Left lung (tissue), 4 donors: ENCODE measurements at regions not wholly inside any gene's neighbourhood (a gene's known extent, or its start where the extent isn't known, plus 50 kb on each side); places are given as distances from the start of the nearest gene placed in this dataset.

Source experiments
- ATAC-seq: fragments of 200-7000 bp; cut with Tn5 transposase; one replicate; pipeline ENCODE4 v1.9.1; 2020; ENCODE audit warnings: moderate library complexity
- DNase-seq, 4 donors: peaks; one replicate each; pipeline ENCODE4 v3.0.0-alpha.2; 2013 to 2020
- H3K27ac ChIP-seq, 2 donors: fragments of 200-600 bp; sonication (generic) in 1 of 2; one replicate each; pipeline versions ENCODE4 v1.5.0 to v1.8.0; 2020 to 2021
- H3K27me3 ChIP-seq, 2 donors: fragments of 200-600 bp; sonication (generic) in 1 of 2; one replicate each; pipeline versions ENCODE4 v1.5.0 to v1.8.0; 2020 to 2021
- H3K36me3 ChIP-seq, 2 donors: fragments of 200-600 bp; sonication (generic) in 1 of 2; one replicate each; pipeline versions ENCODE4 v1.5.0 to v1.8.0; 2020 to 2021
- H3K4me1 ChIP-seq, 2 donors: fragments of 200-600 bp; one replicate each; pipeline ENCODE4 v1.8.0; 2021
- H3K4me3 ChIP-seq, 2 donors: fragments of 200-600 bp; sonication (generic) in 1 of 2; one replicate each; pipeline versions ENCODE4 v1.5.0 to v1.8.0; 2020 to 2021; ENCODE audit warnings: mild to moderate bottlenecking in 1 of 2
- H3K9me3 ChIP-seq, 2 donors: fragments of 200-600 bp; sonication (generic) in 1 of 2; one replicate each; pipeline versions ENCODE4 v1.5.0 to v1.8.0; 2020 to 2021
- intact Hi-C, 2 donors: fragments of 100-400 bp; cut with DNase I; formaldehyde crosslinking; loops; one replicate each; pipeline versions ENCODE4 v1.11.2 to v1.14.2; 2022
- TF ChIP-seq, protein P1 (sequence below), 2 donors: fragments of 200-600 bp; sonication (generic) in 1 of 2; IDR thresholded peaks; one replicate each; pipeline versions ENCODE4 v1.5.0 to v1.8.0; 2021; ENCODE audit warnings: antibody characterized with exemption in 2 of 2
- donor health status: DM: no; HTN: yes; CAD: no.
- donor health status: DM: no; HTN: no; CAD: no.

DNA sequence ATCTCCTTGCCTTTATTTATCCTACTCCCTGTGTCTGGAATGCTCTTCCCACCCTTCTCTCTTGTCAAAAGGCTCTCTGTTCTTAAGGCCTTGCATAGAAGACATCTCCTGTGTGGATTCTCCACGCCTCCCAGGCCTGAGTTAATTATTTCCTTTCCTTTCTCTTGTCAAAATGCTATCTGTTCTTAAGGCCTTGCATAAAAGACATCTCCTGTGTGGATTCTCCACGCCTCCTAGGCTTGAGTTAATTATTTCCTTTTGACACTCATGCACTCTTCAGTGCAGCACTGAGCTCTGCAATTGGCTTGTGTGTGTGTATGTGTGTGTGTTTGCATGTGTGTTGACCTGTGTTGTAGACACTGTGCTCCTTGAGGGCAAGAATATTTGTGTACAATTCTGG, 52.1 kb upstream of the DCD start:
- no peaks in the 10 kb centered on the region for H3K9me3 ChIP-seq
- ATAC-seq, result no peak
- TF ChIP-seq, protein P1, sequence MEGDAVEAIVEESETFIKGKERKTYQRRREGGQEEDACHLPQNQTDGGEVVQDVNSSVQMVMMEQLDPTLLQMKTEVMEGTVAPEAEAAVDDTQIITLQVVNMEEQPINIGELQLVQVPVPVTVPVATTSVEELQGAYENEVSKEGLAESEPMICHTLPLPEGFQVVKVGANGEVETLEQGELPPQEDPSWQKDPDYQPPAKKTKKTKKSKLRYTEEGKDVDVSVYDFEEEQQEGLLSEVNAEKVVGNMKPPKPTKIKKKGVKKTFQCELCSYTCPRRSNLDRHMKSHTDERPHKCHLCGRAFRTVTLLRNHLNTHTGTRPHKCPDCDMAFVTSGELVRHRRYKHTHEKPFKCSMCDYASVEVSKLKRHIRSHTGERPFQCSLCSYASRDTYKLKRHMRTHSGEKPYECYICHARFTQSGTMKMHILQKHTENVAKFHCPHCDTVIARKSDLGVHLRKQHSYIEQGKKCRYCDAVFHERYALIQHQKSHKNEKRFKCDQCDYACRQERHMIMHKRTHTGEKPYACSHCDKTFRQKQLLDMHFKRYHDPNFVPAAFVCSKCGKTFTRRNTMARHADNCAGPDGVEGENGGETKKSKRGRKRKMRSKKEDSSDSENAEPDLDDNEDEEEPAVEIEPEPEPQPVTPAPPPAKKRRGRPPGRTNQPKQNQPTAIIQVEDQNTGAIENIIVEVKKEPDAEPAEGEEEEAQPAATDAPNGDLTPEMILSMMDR (IDR thresholded peaks at IDR 0.05), result no peak
- no peak overlapping the region for H3K27ac ChIP-seq
- intact Hi-C loops, result no loop called here
- DNase-seq, result no peak
- H3K36me3 ChIP-seq, result no peaks in the 10 kb centered on the region
- H3K4me3 ChIP-seq, result no peak overlapping the region
- no peaks in the 10 kb centered on the region for H3K4me1 ChIP-seq
- no peaks in the 10 kb centered on the region for H3K27me3 ChIP-seq
